PC-3 (cell line): ENCODE measurements at regions not wholly inside any gene's neighbourhood (a gene's known extent, or its start where the extent isn't known, plus 50 kb on each side); places are given as distances from the start of the nearest gene placed in this dataset.
"Not testable (repeated sequence)": the region's sequence is repeated elsewhere in the genome, so short reads cannot be mapped to it uniquely, and the experiment has no call there.

Experiments
- ATAC-seq: fragments of 200-7000 bp; cut with Tn5 transposase; 2 replicates; pipeline ENCODE4 v1.9.1; 2020; ENCODE audit warnings: mild to moderate bottlenecking, moderate library complexity
- BruUV-seq: library from RNA; stranded (reverse); fragments of 400-500 nt; replicated peaks from 2 replicates; lab custom pipeline; 2021; lab: Mats Ljungman, UMichigan
- CTCF ChIA-PET: fragments of 300-600 bp; sonication (Branson Sonifier 250); formaldehyde crosslinking; loops from one replicate; lab custom pipeline; 2022; ENCODE audit warnings: antibody characterized with exemption; lab: Charles Lee
- POLR2A ChIA-PET: fragments of 300-600 bp; sonication (Branson Sonifier 250); formaldehyde crosslinking; loops from one replicate; lab custom pipeline; 2022; ENCODE audit warnings: antibody characterized with exemption; ENCODE audit not compliant: unreplicated experiment; lab: Charles Lee
- DNase-seq: peaks from one replicate; pipeline ENCODE4 v3.0.0-alpha.2; 2015
- H2AFZ ChIP-seq: fragments of 300-600 bp; sonication (generic); 2 replicates; pipeline ENCODE4 v1.6.0; 2016; ENCODE audit warnings: antibody characterized with exemption, low read length
- H3F3A ChIP-seq: fragments of 300-600 bp; sonication (generic); one replicate; pipeline ENCODE4 v1.6.0; 2017; ENCODE audit warnings: antibody characterized with exemption, low read length, control low read depth, mild to moderate bottlenecking; ENCODE audit not compliant: unreplicated experiment
- H3K27ac ChIP-seq: fragments of 300-600 bp; sonication (generic); 2 replicates; pipeline ENCODE4 v1.5.1; 2016; ENCODE audit warnings: mild to moderate bottlenecking, low read length
- H3K27me3 ChIP-seq: fragments of 300-600 bp; sonication (generic); 2 replicates; pipeline ENCODE4 v1.6.1; 2016; ENCODE audit warnings: low read length, mixed read lengths
- H3K36me3 ChIP-seq: fragments of 300-600 bp; sonication (generic); 2 replicates; pipeline ENCODE4 v1.6.1; 2016; ENCODE audit warnings: low read depth, mixed run types, low read length, mixed read lengths
- H3K4me1 ChIP-seq: fragments of 300-600 bp; sonication (generic); 2 replicates; pipeline ENCODE4 v1.5.1; 2016; ENCODE audit warnings: low read length; ENCODE audit not compliant: insufficient read depth
- H3K4me2 ChIP-seq: fragments of 300-600 bp; sonication (generic); 2 replicates; pipeline ENCODE4 v1.6.0; 2016; ENCODE audit warnings: low read length
- H3K4me3 ChIP-seq: fragments of 300-600 bp; sonication (generic); 2 replicates; pipeline ENCODE4 v1.5.1; 2016; ENCODE audit warnings: mild to moderate bottlenecking, low read length, mixed read lengths
- H3K79me2 ChIP-seq: fragments of 300-600 bp; sonication (generic); 2 replicates; pipeline ENCODE4 v1.6.1; 2017; ENCODE audit warnings: low read length, mixed read lengths
- H3K9ac ChIP-seq: fragments of 300-600 bp; sonication (generic); 2 replicates; pipeline ENCODE4 v1.6.0; 2016; ENCODE audit warnings: mild to moderate bottlenecking, low read length
- H3K9me2 ChIP-seq: fragments of 300-600 bp; sonication (generic); replicated peaks from 2 replicates; pipeline ENCODE4 v1.6.1; 2016; ENCODE audit warnings: mixed run types, low read length, mixed read lengths
- H3K9me3 ChIP-seq: fragments of 300-600 bp; sonication (generic); 2 replicates; pipeline ENCODE4 v1.6.1; 2016; ENCODE audit warnings: low read length, mixed read lengths
- H4K20me1 ChIP-seq: fragments of 300-600 bp; sonication (generic); 2 replicates; pipeline ENCODE4 v1.6.1; 2016; ENCODE audit warnings: low read length, mixed read lengths
- CTCF ChIP-seq: fragments of 300-600 bp; sonication (generic); conservative IDR thresholded peaks from 2 replicates; pipeline ENCODE4 v1.5.1; 2017; ENCODE audit warnings: antibody characterized with exemption, low read depth, mild to moderate bottlenecking, low read length
- EZH2 ChIP-seq: fragments of 300-600 bp; sonication (generic); IDR thresholded peaks from one replicate; pipeline ENCODE4 v1.6.1; 2017; ENCODE audit warnings: antibody characterized with exemption, mild to moderate bottlenecking, low read length; ENCODE audit not compliant: unreplicated experiment
- EZH2phosphoT487 ChIP-seq: fragments of 300-600 bp; sonication (generic); IDR thresholded peaks from 2 replicates; pipeline ENCODE4 v1.6.1; 2018; ENCODE audit warnings: mild to moderate bottlenecking, antibody characterized with exemption, low read length, borderline replicate concordance
- intact Hi-C: fragments of 100-400 bp; cut with micrococcal nuclease; formaldehyde crosslinking; loops from 2 replicates; pipeline ENCODE4 v1.9.0; 2023

GRCh38 chr5:97281257-97281656 lies 98.2 kb upstream of the RIOK2 start:
- H3K4me2 ChIP-seq: no peak overlapping the region
- H3K27ac ChIP-seq: no peak overlapping the region
- H3K9ac ChIP-seq: no peak overlapping the region
- no peaks in the 10 kb centered on the region; the same call in 1 of the 2 replicates for H3K9me3 ChIP-seq
- POLR2A ChIA-PET: no interaction called here
- no peaks in the 10 kb centered on the region for H3F3A ChIP-seq
- CTCF ChIA-PET: no interaction called here
- no peak for DNase-seq
- no peak overlapping the region for H2AFZ ChIP-seq
- no TSS peak for BruUV-seq
- no peaks in the 10 kb centered on the region for H3K4me1 ChIP-seq
- H4K20me1 ChIP-seq: no peaks in the 10 kb centered on the region
- intact Hi-C loops: no loop called here
- H3K36me3 ChIP-seq: no peaks in the 10 kb centered on the region
- no peak overlapping the region for H3K4me3 ChIP-seq
- no peaks in the 10 kb centered on the region for H3K79me2 ChIP-seq
- no peaks in the 10 kb centered on the region for H3K9me2 ChIP-seq
- no peaks in the 10 kb centered on the region for H3K27me3 ChIP-seq
- no peak for ATAC-seq
- TF ChIP-seq EZH2phosphoT487: no peak
- TF ChIP-seq EZH2: no peak
- TF ChIP-seq CTCF: no peak

- no peaks in the 10 kb centered on the region for H3K27me3 ChIP-seq
- H3K4me2 ChIP-seq: no peak overlapping the region
- H4K20me1 ChIP-seq: no peaks in the 10 kb centered on the region
- no peaks in the 10 kb centered on the region for H3F3A ChIP-seq
- no peaks in the 10 kb centered on the region for H3K36me3 ChIP-seq
- H3K27ac ChIP-seq: no peak overlapping the region
- intact Hi-C loops: loop anchor here (1.0 to 5.0 kb wide), 3 partner anchors 66 to 1052 kb away; no protein-coding TSS in a partner anchor
- no TSS peak for BruUV-seq
- no peaks in the 10 kb centered on the region for H3K4me1 ChIP-seq
- peak; percentile 72 for DNase-seq
- ATAC-seq: peak; percentile 85
- no peaks in the 10 kb centered on the region for H3K79me2 ChIP-seq
- H2AFZ ChIP-seq: no peak overlapping the region
- CTCF ChIA-PET: interaction anchor here (0.6 to 1.1 kb wide), 3 partner anchors 120 to 370 kb away, joined by 3 read pairs; no protein-coding TSS in a partner anchor
- H3K9me3 ChIP-seq: no peaks in the 10 kb centered on the region
- H3K9me2 ChIP-seq: no peaks in the 10 kb centered on the region
- no peak overlapping the region for H3K9ac ChIP-seq
- TF ChIP-seq EZH2 (no peak), CTCF (peak; percentile 76), EZH2phosphoT487 (no peak)
- POLR2A ChIA-PET: no interaction called here
- H3K4me3 ChIP-seq: no peak overlapping the region
Measured at GRCh38 chr5:97297063-97297703, 114.1 kb upstream of the RIOK2 start.

GRCh38 chr5:97297704-97298091 lies 114.7 kb upstream of the RIOK2 start:
- H3K36me3 ChIP-seq: no peaks in the 10 kb centered on the region
- no peak for DNase-seq
- no peak for TF ChIP-seq EZH2
- no peak for TF ChIP-seq CTCF
- TF ChIP-seq EZH2phosphoT487: no peak
- H2AFZ ChIP-seq: no peak overlapping the region
- H3K27ac ChIP-seq: no peak overlapping the region
- no peaks in the 10 kb centered on the region for H4K20me1 ChIP-seq
- no peaks in the 10 kb centered on the region for H3K27me3 ChIP-seq
- H3K4me3 ChIP-seq: no peak overlapping the region
- ChIA-PET CTCF (interaction anchor here (0.6 to 1.1 kb wide), 3 partner anchors 120 to 369 kb away, joined by 3 read pairs; no protein-coding TSS in a partner anchor), POLR2A (no interaction called here)
- intact Hi-C loops: loop anchor here (1.0 to 5.0 kb wide), 3 partner anchors 67 to 1052 kb away; no protein-coding TSS in a partner anchor
- no peaks in the 10 kb centered on the region for H3K9me3 ChIP-seq
- H3K9ac ChIP-seq: no peak overlapping the region
- H3K4me1 ChIP-seq: no peaks in the 10 kb centered on the region
- H3K4me2 ChIP-seq: no peak overlapping the region
- no peaks in the 10 kb centered on the region for H3K79me2 ChIP-seq
- ATAC-seq: no peak
- BruUV-seq: no TSS peak
- H3F3A ChIP-seq: no peaks in the 10 kb centered on the region
- no peaks in the 10 kb centered on the region for H3K9me2 ChIP-seq

- H3K27ac ChIP-seq, H2AFZ ChIP-seq, intact Hi-C loops, H3K79me2 ChIP-seq, ATAC-seq, H3K4me2 ChIP-seq, H4K20me1 ChIP-seq, H3K9ac ChIP-seq, H3K4me3 ChIP-seq, H3F3A ChIP-seq, H3K27me3 ChIP-seq, POLR2A ChIA-PET, H3K36me3 ChIP-seq, H3K9me3 ChIP-seq, CTCF ChIA-PET, DNase-seq, H3K4me1 ChIP-seq, BruUV-seq, H3K9me2 ChIP-seq: not testable (repeated sequence)
Measured at GRCh38 chr5:97301181-97301580, 118.1 kb upstream of the RIOK2 start.
